MM.1S (cell line): ENCODE measurements at regions not wholly inside any gene's neighbourhood (a gene's known extent, or its start where the extent isn't known, plus 50 kb on each side); places are given as distances from the start of the nearest gene placed in this dataset.

Experiments
- CTCF ChIP-seq: fragments of 300-600 bp; sonication (generic); IDR thresholded peaks from 2 replicates; pipeline ENCODE4 v1.5.1; 2016; ENCODE audit warnings: antibody characterized with exemption, low read length, mixed read lengths
- EZH2phosphoT487 ChIP-seq: fragments of 300-600 bp; sonication (generic); IDR thresholded peaks from 2 replicates; pipeline ENCODE4 v1.6.1; 2018; ENCODE audit warnings: antibody characterized with exemption, low read length

GRCh38 chr3:106913966-106914365 is 463.3 kb upstream of the CCDC54 start:
- TF ChIP-seq EZH2phosphoT487, result no peak
- TF ChIP-seq CTCF, result no peak
